GM19099 (cell line): ENCODE measurements at regions not wholly inside any gene's neighbourhood (a gene's known extent, or its start where the extent isn't known, plus 50 kb on each side); places are given as distances from the start of the nearest gene placed in this dataset.

ENCODE experiments used
- POLR2A ChIP-seq: IDR thresholded peaks from 3 replicates; pipeline ENCODE4 v1.6.1; 2011; ENCODE audit warnings: low read depth; ENCODE audit not compliant: insufficient read length; ENCODE audit errors: extremely low read depth

GRCh38 chr20:60822699-60823607, 429.1 kb upstream of the CDH4 start:
- TF ChIP-seq POLR2A, result no peak

- no peak for TF ChIP-seq POLR2A
Measured at GRCh38 chr20:60835876-60836275, 416.2 kb upstream of the CDH4 start.

GRCh38 chr20:60837173-60837770, 414.8 kb upstream of the CDH4 start:
- no peak for TF ChIP-seq POLR2A

GRCh38 chr20:60838297-60838696, 413.8 kb upstream of the CDH4 start:
- TF ChIP-seq POLR2A, result no peak

- no peak for TF ChIP-seq POLR2A
Measured at GRCh38 chr20:60840971-60841370, 411.1 kb upstream of the CDH4 start.

GRCh38 chr20:60845146-60845545, 406.9 kb upstream of the CDH4 start:
- no peak for TF ChIP-seq POLR2A

DNA sequence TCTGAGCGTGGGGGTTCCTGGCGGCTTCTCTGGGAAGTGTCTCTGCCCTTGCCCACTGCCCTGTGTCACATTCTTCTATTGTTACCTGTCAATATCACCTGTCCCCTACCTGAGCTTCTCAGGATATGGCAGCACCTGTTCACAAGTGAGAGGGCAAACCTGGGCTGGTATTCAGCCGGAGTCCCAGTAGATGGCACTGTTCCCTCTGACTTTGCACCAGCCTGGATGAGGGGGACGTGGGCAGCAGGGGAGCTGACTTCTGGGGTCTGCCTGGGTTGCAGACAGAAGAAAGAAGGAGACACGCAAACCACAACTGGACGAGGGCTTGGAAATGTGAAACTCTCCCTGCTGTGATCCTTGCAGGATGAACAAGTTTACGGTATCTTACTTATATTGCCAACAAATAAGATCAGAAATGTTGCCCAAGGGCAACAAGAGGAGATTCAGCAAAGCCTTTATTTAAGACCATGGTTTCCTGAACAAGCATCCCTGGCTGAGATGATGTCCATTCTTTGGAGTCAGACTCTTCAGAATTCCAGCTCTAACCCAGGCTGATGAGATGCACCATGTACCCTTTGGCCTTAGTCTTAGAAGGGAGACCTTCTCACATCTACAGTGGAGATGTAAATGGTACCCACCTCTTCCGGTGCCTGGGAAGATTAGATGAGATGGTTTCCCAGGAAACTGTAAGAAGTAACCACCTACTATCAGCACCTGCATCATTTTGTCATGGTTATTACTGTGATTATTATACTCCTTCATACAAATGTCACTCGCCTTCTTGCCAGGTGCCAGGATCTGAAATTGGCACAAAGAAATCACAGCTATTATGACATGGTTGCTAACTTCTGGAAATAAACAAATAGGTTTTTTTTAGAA, 400.0 kb upstream of the CDH4 start:
- no peak for TF ChIP-seq POLR2A

DNA sequence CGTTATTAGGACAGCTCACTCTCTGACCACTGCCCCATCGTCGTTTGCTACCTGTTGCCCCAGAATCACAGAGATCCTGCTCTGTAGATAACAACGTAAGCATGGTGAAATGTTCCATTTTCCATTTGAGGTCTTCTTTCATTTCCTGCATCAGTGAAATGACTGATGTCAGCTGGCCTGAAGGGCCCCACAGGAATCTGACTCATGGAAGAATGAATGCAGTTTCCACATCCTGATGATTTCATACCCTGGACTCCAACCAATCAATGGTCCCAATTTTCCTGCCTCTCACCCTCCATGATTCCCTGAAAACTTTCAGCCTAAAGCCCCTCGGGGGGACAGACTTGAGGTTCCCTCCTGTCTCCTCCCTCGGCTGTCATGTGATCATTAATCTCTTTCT, 394.4 kb upstream of the CDH4 start:
- TF ChIP-seq POLR2A, result no peak

GRCh38 chr20:60862601-60863000, 389.5 kb upstream of the CDH4 start:
- no peak for TF ChIP-seq POLR2A

DNA sequence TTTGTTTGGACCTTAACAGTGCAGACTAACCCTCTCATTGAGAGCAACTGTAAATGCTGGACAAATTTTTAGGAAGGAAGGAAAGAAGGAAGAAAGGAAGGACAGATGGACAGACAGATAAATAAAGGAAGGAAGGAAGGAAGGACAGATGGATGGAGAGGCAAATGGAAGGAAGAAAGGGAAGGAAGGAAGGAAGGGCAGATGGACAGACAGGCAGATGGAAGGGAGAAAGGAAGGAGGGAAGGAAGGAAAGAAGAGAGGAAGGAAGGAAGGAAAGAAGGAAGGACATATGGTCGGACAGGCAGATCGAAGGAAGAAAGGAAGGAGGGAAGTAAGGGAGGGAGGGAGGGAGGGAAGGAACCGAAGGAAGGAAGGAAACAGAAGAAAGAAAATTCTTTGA, 388.5 kb upstream of the CDH4 start:
- TF ChIP-seq POLR2A, result no peak

DNA sequence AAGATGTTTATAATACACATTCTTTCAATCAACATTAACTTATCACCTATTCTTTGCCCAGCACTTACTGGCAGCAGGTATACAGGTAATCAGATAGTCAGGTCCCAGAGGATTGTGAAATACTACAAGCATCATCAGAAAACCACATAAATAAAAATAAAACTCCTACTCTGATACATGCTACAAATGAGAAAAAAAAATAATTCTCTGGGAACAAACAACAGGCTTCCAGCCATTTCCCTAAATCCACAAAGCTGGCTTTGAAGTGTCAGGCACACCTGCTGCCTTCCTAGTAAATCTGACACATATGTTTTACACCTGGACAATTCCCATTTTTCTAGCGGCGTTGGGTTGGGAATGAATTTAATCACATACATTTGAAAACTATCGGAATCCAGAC, 384.5 kb upstream of the CDH4 start:
- no peak for TF ChIP-seq POLR2A

- TF ChIP-seq POLR2A, result no peak
Measured at GRCh38 chr20:60868316-60868891, 383.7 kb upstream of the CDH4 start.

DNA sequence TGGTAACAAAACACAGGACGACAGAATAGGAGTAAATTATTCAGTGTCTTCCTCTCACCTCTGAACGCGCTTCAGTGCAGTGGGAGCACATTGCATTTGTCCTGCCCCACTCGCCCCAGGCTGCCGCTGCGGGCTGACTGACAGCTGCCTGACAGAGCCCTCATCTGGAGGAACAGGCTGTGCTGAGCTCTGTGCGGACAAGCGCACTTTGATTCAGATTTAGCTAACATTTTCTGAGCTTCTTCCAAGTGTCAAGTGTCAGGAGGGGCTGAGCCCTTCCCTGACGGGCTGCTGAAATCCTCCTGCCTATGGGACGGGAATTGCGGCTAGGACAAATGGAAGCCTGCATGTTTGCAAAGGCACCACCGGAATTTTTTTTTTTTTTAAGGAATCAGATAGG, 383.0 kb upstream of the CDH4 start:
- TF ChIP-seq POLR2A, result no peak

GRCh38 chr20:60869625-60870024, 382.4 kb upstream of the CDH4 start:
- no peak for TF ChIP-seq POLR2A

- TF ChIP-seq POLR2A, result no peak
Measured at GRCh38 chr20:60870040-60870439, 382.0 kb upstream of the CDH4 start.
